NT2/D1 (cell line): ENCODE measurements at regions not wholly inside any gene's neighbourhood (a gene's known extent, or its start where the extent isn't known, plus 50 kb on each side); places are given as distances from the start of the nearest gene placed in this dataset.

Experiments used
- SUZ12 ChIP-seq: IDR thresholded peaks from 2 replicates; pipeline ENCODE4 v1.6.1; 2011; ENCODE audit not compliant: insufficient read length, insufficient read depth; ENCODE audit errors: extremely low read depth
- YY1 ChIP-seq: IDR thresholded peaks from 2 replicates; pipeline ENCODE4 v1.6.1; 2011; ENCODE audit not compliant: insufficient read length, insufficient read depth

DNA sequence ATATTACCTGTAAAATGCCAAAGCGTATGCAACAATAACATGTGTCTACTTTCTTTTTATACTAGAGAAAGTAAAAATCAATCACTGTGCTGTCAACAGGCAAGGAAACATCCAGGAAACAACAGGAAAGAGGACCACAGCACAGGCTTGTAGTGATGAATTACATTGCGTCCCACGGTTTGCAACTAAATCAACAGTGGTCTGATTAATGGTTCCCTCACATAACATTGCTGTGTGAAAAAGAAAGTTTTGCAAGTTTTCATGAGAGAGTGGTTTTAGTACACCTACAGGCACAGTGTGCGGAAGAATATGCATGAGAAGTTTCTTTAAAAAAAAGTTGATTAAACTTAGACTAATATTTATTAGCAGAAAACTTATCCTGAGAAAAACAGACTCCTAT is 329.5 kb upstream of the HSF2 start:
- no peak for TF ChIP-seq YY1
- no peak for TF ChIP-seq SUZ12
